Heart left ventricle (tissue), 13 donors: ENCODE measurements at regions not wholly inside any gene's neighbourhood (a gene's known extent, or its start where the extent isn't known, plus 50 kb on each side); places are given as distances from the start of the nearest gene placed in this dataset.

Experiments used
- POLR2A ChIP-seq, 2 donors: fragments of 450-650 bp; IDR thresholded peaks; one replicate each; pipeline ENCODE4 v1.6.1; 2017; ENCODE audit warnings: antibody characterized with exemption in 2 of 2, mild to moderate bottlenecking in 2 of 2, moderate library complexity in 2 of 2
- TF ChIP-seq, protein P1 (sequence below), 12 donors: fragments of 200-600 bp; sonication (generic) in 4 of 12; IDR thresholded peaks; one replicate each; pipeline versions ENCODE4 v1.5.0 to v1.8.0; 2018 to 2022; ENCODE audit warnings: antibody characterized with exemption in 12 of 12, mild to moderate bottlenecking in 5 of 12
- donor health status: ischemic (EF 13 %, LVEDD 7.1; RV severe dilation, severe dysfunction).
- donor health status: DM: no; HTN: yes; CAD: no.
- donor health status: DM: no; HTN: no; CAD: no.
- donor health status: ischemic (EF 25% LVEDD 6.9; RV normal size, moderate dysfunction).
- donor health status: ischemic (EF 25% LVEDD 5.7; RV mildly dilated, moderate dysfunction).
- donor health status: ischemic (EF 35%, LVEDD 5.7; RV mildly dilated, moderate dysfunction).
- donor health status: nonischemic (EF 11% LVEDD 7.7; RV severe dilation, severe dysfunction).
- donor health status: DM: yes; HTN: yes; CAD: no.
- donor health status: PGD.
- donor health status: ischemic (EF 29% LVEDD 5.4; RV normal size, mild dysfunction).
- donor health status: nonischemic (EF 23%, LVEDD 6.1; RV moderate dilation, normal function).

DNA sequence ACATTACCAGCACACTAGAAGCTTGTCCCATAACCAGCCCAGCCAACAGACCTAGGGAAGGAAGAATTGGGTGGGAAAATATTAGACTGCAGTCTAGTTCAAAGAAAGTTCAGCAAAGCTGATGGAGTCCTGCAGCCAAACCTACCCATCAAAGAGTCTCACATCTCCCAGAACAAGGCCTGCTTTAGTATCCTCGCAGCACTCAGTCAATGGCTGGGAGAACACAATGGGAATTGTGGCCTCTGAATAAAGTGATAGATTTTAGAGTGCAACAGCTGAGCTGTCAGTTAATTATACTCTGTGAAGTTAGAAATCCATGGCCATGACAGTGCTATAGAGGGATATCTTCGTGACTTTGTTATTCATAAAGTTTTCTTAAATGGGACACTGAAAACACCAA lies 207.2 kb upstream of the NAALADL2 start:
- TF ChIP-seq, protein P1, sequence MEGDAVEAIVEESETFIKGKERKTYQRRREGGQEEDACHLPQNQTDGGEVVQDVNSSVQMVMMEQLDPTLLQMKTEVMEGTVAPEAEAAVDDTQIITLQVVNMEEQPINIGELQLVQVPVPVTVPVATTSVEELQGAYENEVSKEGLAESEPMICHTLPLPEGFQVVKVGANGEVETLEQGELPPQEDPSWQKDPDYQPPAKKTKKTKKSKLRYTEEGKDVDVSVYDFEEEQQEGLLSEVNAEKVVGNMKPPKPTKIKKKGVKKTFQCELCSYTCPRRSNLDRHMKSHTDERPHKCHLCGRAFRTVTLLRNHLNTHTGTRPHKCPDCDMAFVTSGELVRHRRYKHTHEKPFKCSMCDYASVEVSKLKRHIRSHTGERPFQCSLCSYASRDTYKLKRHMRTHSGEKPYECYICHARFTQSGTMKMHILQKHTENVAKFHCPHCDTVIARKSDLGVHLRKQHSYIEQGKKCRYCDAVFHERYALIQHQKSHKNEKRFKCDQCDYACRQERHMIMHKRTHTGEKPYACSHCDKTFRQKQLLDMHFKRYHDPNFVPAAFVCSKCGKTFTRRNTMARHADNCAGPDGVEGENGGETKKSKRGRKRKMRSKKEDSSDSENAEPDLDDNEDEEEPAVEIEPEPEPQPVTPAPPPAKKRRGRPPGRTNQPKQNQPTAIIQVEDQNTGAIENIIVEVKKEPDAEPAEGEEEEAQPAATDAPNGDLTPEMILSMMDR (IDR thresholded peaks at IDR 0.05): no peak
- TF ChIP-seq POLR2A (IDR thresholded peaks at IDR 0.05): no peak
